OCI-LY7 (cell line): ENCODE measurements at regions not wholly inside any gene's neighbourhood (a gene's known extent, or its start where the extent isn't known, plus 50 kb on each side); places are given as distances from the start of the nearest gene placed in this dataset.

Experiments
- CTCF ChIP-seq: fragments of 200-600 bp; sonication (generic); conservative IDR thresholded peaks from 2 replicates; pipeline ENCODE4 v1.5.1; 2014; ENCODE audit warnings: mild to moderate bottlenecking, antibody characterized with exemption, low read length, moderate library complexity, mixed read lengths
- EZH2phosphoT487 ChIP-seq: fragments of 200-600 bp; sonication (generic); IDR thresholded peaks from 2 replicates; pipeline ENCODE4 v1.6.1; 2018; ENCODE audit warnings: low read depth, borderline replicate concordance, mild to moderate bottlenecking, mixed run types, antibody characterized with exemption, low read length, moderate library complexity, mixed read lengths

DNA sequence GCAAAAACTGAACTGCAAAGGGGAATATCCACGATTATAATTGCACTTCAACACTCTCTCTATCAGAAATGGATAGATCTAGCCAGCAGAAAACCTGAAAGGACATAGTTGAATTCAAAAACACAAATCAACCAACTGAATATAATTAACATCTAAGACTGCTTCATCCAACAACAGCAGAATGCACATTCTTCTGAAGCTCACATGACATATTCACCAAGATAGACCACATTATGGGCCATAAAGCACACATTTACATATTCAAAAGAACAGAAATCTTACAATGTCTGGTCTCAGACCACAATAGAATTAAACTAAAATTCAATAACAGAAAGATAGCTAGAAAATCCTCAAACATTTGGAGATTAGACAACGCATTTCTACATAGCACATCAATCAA is 118.3 kb downstream of the FBXO4 start:
- TF ChIP-seq CTCF (no peak), EZH2phosphoT487 (no peak)
